H9 (cell line): ENCODE measurements at regions not wholly inside any gene's neighbourhood (a gene's known extent, or its start where the extent isn't known, plus 50 kb on each side); places are given as distances from the start of the nearest gene placed in this dataset.

Experiments used
- DNase-seq: peaks from one replicate; pipeline ENCODE4 v3.0.0-alpha.2; 2017
- H2AFZ ChIP-seq: one replicate; pipeline ENCODE4 v1.6.1; 2013; ENCODE audit warnings: mild to moderate bottlenecking, low read length, control low read depth, moderate library complexity
- H2AK5ac ChIP-seq: 2 replicates; pipeline ENCODE4 v1.6.1; 2013; ENCODE audit warnings: low read length, control low read depth, mixed read lengths; ENCODE audit not compliant: insufficient read length
- H2BK120ac ChIP-seq: one replicate; pipeline ENCODE4 v1.6.1; 2013; ENCODE audit warnings: low read depth, mild to moderate bottlenecking, low read length, control low read depth, inconsistent platforms; ENCODE audit not compliant: poor library complexity, severe bottlenecking
- H2BK12ac ChIP-seq: 2 replicates; pipeline ENCODE4 v1.6.1; 2013; ENCODE audit warnings: low read length, control low read depth, mixed read lengths, low read depth; ENCODE audit not compliant: insufficient read length
- H2BK15ac ChIP-seq: 2 replicates; pipeline ENCODE4 v1.6.1; 2013; ENCODE audit warnings: low read depth, low read length, control low read depth
- H2BK20ac ChIP-seq: one replicate; pipeline ENCODE4 v1.6.1; 2013; ENCODE audit warnings: low read depth, mild to moderate bottlenecking, low read length, control low read depth, inconsistent platforms; ENCODE audit not compliant: poor library complexity, severe bottlenecking
- H2BK5ac ChIP-seq: 2 replicates; pipeline ENCODE4 v1.6.1; 2013; ENCODE audit warnings: low read length, control low read depth, mixed read lengths; ENCODE audit not compliant: insufficient read length
- H3K14ac ChIP-seq: 2 replicates; pipeline ENCODE4 v1.6.1; 2013; ENCODE audit warnings: low read length, control low read depth; ENCODE audit not compliant: insufficient read depth
- H3K18ac ChIP-seq: 2 replicates; pipeline ENCODE4 v1.6.1; 2013; ENCODE audit warnings: low read depth, mild to moderate bottlenecking, mixed read lengths, low read length, control low read depth; ENCODE audit not compliant: insufficient read length
- H3K23ac ChIP-seq: 2 replicates; pipeline ENCODE4 v1.6.1; 2013; ENCODE audit warnings: low read length, control low read depth, mixed read lengths, low read depth; ENCODE audit not compliant: insufficient read length
- H3K23me2 ChIP-seq: 2 replicates; pipeline ENCODE4 v1.6.1; 2013; ENCODE audit warnings: low read depth, mild to moderate bottlenecking, mixed read lengths, low read length, control low read depth; ENCODE audit not compliant: insufficient read length, poor library complexity, severe bottlenecking
- H3K27ac ChIP-seq: 2 replicates; pipeline ENCODE4 v1.5.1; 2013; ENCODE audit warnings: low read length, control low read depth, mixed read lengths, low read depth; ENCODE audit not compliant: insufficient read length
- H3K27me3 ChIP-seq: 2 replicates; pipeline ENCODE4 v1.6.1; 2013; ENCODE audit warnings: low read length, control low read depth, inconsistent platforms; ENCODE audit not compliant: insufficient read depth
- H3K4ac ChIP-seq: 2 replicates; pipeline ENCODE4 v1.6.1; 2013; ENCODE audit warnings: low read depth, mild to moderate bottlenecking, control low read depth, inconsistent platforms, low read length, moderate library complexity
- H3K4me1 ChIP-seq: 2 replicates; pipeline ENCODE4 v1.6.1; 2013; ENCODE audit warnings: low read length, control low read depth, inconsistent platforms; ENCODE audit not compliant: insufficient read depth
- H3K4me2 ChIP-seq: 2 replicates; pipeline ENCODE4 v1.6.1; 2013; ENCODE audit warnings: low read length, control low read depth, mixed read lengths; ENCODE audit not compliant: insufficient read length, insufficient read depth
- H3K56ac ChIP-seq: 2 replicates; pipeline ENCODE4 v1.6.1; 2013; ENCODE audit warnings: low read depth, mild to moderate bottlenecking, mixed read lengths, low read length, control low read depth; ENCODE audit not compliant: insufficient read length
- H3K79me1 ChIP-seq: 2 replicates; pipeline ENCODE4 v1.6.1; 2013; ENCODE audit warnings: low read depth, mild to moderate bottlenecking, moderate library complexity, low read length, control low read depth, inconsistent platforms; ENCODE audit not compliant: insufficient read depth, poor library complexity, severe bottlenecking
- H3K79me2 ChIP-seq: 2 replicates; pipeline ENCODE4 v1.6.1; 2013; ENCODE audit warnings: low read length, control low read depth, inconsistent platforms; ENCODE audit not compliant: insufficient read depth
- H3K9ac ChIP-seq: 2 replicates; pipeline ENCODE4 v1.6.1; 2013; ENCODE audit warnings: low read length, control low read depth, mixed read lengths; ENCODE audit not compliant: insufficient read length; ENCODE audit errors: extremely low read depth
- H3K9me3 ChIP-seq: one replicate; pipeline ENCODE4 v1.6.1; 2013; ENCODE audit warnings: low read depth, low read length, inconsistent platforms; ENCODE audit not compliant: control insufficient read depth
- H3T11ph ChIP-seq: one replicate; pipeline ENCODE4 v1.6.1; 2013; ENCODE audit warnings: mild to moderate bottlenecking, low read length, control low read depth, inconsistent platforms
- H4K20me1 ChIP-seq: one replicate; pipeline ENCODE4 v1.6.1; 2013; ENCODE audit not compliant: control insufficient read depth, insufficient read length, insufficient read depth
- H4K5ac ChIP-seq: 2 replicates; pipeline ENCODE4 v1.6.1; 2013; ENCODE audit warnings: low read depth, mild to moderate bottlenecking, mixed read lengths, low read length, control low read depth; ENCODE audit not compliant: insufficient read length
- H4K8ac ChIP-seq: replicated peaks from 2 replicates; pipeline ENCODE4 v1.6.1; 2013; ENCODE audit warnings: low read length, control low read depth, mixed read lengths, low read depth; ENCODE audit not compliant: insufficient read length
- H4K91ac ChIP-seq: 2 replicates; pipeline ENCODE4 v1.6.1; 2013; ENCODE audit warnings: low read depth, mild to moderate bottlenecking, moderate library complexity, mixed read lengths, low read length, control low read depth; ENCODE audit not compliant: insufficient read length
- H3K27ac Mint-ChIP-seq, 3 experiments: 2 replicates in 2 of 3; 3 replicates in 1 of 3; pipeline ENCODE4 v1.8.0; 2020 to 2021; ENCODE audit warnings: mixed read lengths in 3 of 3, mild to moderate bottlenecking in 1 of 3, moderate library complexity in 1 of 3
- H3K27me3 Mint-ChIP-seq: 2 replicates; pipeline ENCODE4 v1.8.0; 2021; ENCODE audit warnings: low read depth, mild to moderate bottlenecking, moderate library complexity, mixed read lengths
- H3K36me3 Mint-ChIP-seq, 3 experiments: 2 replicates in 2 of 3; 3 replicates in 1 of 3; pipeline ENCODE4 v1.8.0; 2020 to 2021; ENCODE audit warnings: low read depth in 3 of 3, mixed read lengths in 3 of 3; ENCODE audit not compliant: insufficient read depth in 1 of 3
- H3K4me1 Mint-ChIP-seq, 2 experiments: 2 replicates each; pipeline ENCODE4 v1.8.0; 2020; ENCODE audit warnings: mixed read lengths in 2 of 2
- H3K4me3 Mint-ChIP-seq, 2 experiments: 2 replicates in 1 of 2; 3 replicates in 1 of 2; pipeline ENCODE4 v1.8.0; 2020 to 2021; ENCODE audit warnings: mild to moderate bottlenecking in 2 of 2, mixed read lengths in 2 of 2, moderate library complexity in 1 of 2
- H3K9me3 Mint-ChIP-seq, 2 experiments: 2 replicates in 1 of 2; 3 replicates in 1 of 2; pipeline ENCODE4 v1.8.0; 2020; ENCODE audit warnings: mild to moderate bottlenecking in 2 of 2, mixed read lengths in 2 of 2, moderate library complexity in 1 of 2
- WGBS: extraction: QIAGEN DNeasy Blood & Tissue Kit; methylation state at CpG from one replicate; pipeline ENCODE4 v1.1.7; 2013; ENCODE audit warnings: missing lambda C conversion rate, low lambda C conversion rate, mixed read lengths; ENCODE audit not compliant: insufficient read length; ENCODE audit errors: extremely low coverage; 5-methylcytosine and 5-hydroxymethylcytosine counted together
- TF ChIP-seq, protein P1 (sequence below): fragments of 200-600 bp; sonication (generic); conservative IDR thresholded peaks from 3 replicates; pipeline ENCODE4 v1.8.0; 2021; ENCODE audit warnings: antibody characterized with exemption, mild to moderate bottlenecking

DNA sequence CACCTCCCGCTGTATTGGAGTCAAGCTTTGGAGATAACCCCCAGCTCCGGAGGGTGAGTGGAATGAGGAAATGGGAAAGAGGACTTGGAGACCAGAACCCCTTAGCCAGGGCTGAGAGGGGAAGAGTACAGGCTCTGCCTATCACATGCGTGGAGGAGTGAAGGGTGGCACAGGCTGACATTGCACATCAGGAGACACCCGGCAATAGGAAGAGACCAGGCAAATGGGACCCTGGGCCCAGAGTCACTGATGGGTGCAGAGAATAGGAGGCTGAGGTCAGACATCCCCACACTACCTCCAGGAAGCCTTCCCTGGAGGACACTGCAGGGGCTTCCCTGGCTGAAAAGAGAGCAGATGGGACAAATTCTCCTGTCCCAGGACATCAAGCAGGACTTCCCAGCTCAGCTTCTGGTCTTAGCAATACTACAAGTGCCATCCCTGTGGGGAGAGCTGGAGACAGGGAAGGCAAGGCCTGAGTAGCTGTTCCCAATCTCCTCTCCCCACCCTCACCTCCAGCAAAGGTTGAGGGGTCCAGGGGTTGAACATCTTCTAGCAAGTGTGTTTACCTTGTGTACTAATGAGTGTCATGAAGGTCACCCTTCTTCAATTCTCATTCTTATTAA lies 160.7 kb downstream of the BUD13 start:
- DNase-seq = no peak
- H2BK5ac ChIP-seq = no peak overlapping the region
- no peak overlapping the region for H3K18ac ChIP-seq
- Mint-ChIP-seq H3K9me3 (no peaks in the 10 kb centered on the region; a peak in 1 of 5 replicates), H3K36me3 (no peaks in the 10 kb centered on the region), H3K27me3 (peaks cover 67% of the 10 kb centered on the region), H3K4me3 (no peak overlapping the region), H3K27ac (no peak overlapping the region), H3K4me1 (no peaks in the 10 kb centered on the region)
- H4K91ac ChIP-seq = no peak overlapping the region
- no peak overlapping the region for H2BK20ac ChIP-seq
- TF ChIP-seq, protein P1, sequence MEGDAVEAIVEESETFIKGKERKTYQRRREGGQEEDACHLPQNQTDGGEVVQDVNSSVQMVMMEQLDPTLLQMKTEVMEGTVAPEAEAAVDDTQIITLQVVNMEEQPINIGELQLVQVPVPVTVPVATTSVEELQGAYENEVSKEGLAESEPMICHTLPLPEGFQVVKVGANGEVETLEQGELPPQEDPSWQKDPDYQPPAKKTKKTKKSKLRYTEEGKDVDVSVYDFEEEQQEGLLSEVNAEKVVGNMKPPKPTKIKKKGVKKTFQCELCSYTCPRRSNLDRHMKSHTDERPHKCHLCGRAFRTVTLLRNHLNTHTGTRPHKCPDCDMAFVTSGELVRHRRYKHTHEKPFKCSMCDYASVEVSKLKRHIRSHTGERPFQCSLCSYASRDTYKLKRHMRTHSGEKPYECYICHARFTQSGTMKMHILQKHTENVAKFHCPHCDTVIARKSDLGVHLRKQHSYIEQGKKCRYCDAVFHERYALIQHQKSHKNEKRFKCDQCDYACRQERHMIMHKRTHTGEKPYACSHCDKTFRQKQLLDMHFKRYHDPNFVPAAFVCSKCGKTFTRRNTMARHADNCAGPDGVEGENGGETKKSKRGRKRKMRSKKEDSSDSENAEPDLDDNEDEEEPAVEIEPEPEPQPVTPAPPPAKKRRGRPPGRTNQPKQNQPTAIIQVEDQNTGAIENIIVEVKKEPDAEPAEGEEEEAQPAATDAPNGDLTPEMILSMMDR = no peak
- H2BK12ac ChIP-seq = no peak overlapping the region
- H2AFZ ChIP-seq = no peak overlapping the region
- H3K4me1 ChIP-seq = no peaks in the 10 kb centered on the region
- H3K9me3 ChIP-seq = no peaks in the 10 kb centered on the region
- H3K4ac ChIP-seq = no peak overlapping the region
- no peak overlapping the region for H2BK15ac ChIP-seq
- H3K79me2 ChIP-seq = no peaks in the 10 kb centered on the region
- no peak overlapping the region for H4K8ac ChIP-seq
- no peak overlapping the region for H3T11ph ChIP-seq
- H3K14ac ChIP-seq = no peak overlapping the region
- no peak overlapping the region for H3K9ac ChIP-seq
- no peak overlapping the region for H2AK5ac ChIP-seq
- no peak overlapping the region for H3K4me2 ChIP-seq
- no peak overlapping the region for H3K27ac ChIP-seq
- H4K5ac ChIP-seq = no peak overlapping the region
- no peak overlapping the region for H3K23ac ChIP-seq
- no peaks in the 10 kb centered on the region for H4K20me1 ChIP-seq
- no peaks in the 10 kb centered on the region for H3K79me1 ChIP-seq
- H3K23me2 ChIP-seq = no peaks in the 10 kb centered on the region
- no peak overlapping the region for H2BK120ac ChIP-seq
- WGBS = no CpG with 5 or more reads among the region's 4 CpGs
- H3K56ac ChIP-seq = no peak overlapping the region
- H3K27me3 ChIP-seq = no peaks in the 10 kb centered on the region
